HEK293T (cell line): ENCODE measurements at regions not wholly inside any gene's neighbourhood (a gene's known extent, or its start where the extent isn't known, plus 50 kb on each side); places are given as distances from the start of the nearest gene placed in this dataset.

Experiments used
- CTCF ChIA-PET: fragments of 350-600 bp; formaldehyde crosslinking; extraction: SDS; loops from one replicate; lab custom pipeline; 2021; ENCODE audit warnings: antibody characterized with exemption, inconsistent platforms; lab: Yijun Ruan, JAX
- POLR2A ChIA-PET: fragments of 350-600 bp; formaldehyde crosslinking; extraction: SDS; loops from one replicate; lab custom pipeline; 2020; ENCODE audit warnings: antibody characterized with exemption, inconsistent platforms; lab: Yijun Ruan, JAX
- DNase-seq: peaks from one replicate; pipeline ENCODE4 v3.0.0; 2012; ENCODE audit warnings: mixed read lengths; ENCODE audit errors: extremely low spot score
- ARNT ChIP-seq: fragments of 450-650 bp; IDR thresholded peaks from 2 replicates; pipeline ENCODE4 v1.6.1; 2017; ENCODE audit warnings: mild to moderate bottlenecking
- BHLHE40 ChIP-seq: fragments of 450-650 bp; IDR thresholded peaks from 2 replicates; pipeline ENCODE4 v1.6.1; 2016; ENCODE audit warnings: mild to moderate bottlenecking, moderate library complexity, borderline replicate concordance
- CTBP1 ChIP-seq: fragments of 450-650 bp; IDR thresholded peaks from 2 replicates; pipeline ENCODE4 v1.6.1; 2016; ENCODE audit warnings: borderline replicate concordance
- ELF4 ChIP-seq: fragments of 450-650 bp; IDR thresholded peaks from 2 replicates; pipeline ENCODE4 v1.6.1; 2017; ENCODE audit warnings: antibody characterized with exemption
- FOXA1 ChIP-seq: fragments of 450-650 bp; IDR thresholded peaks from 2 replicates; pipeline ENCODE4 v1.6.1; 2016; ENCODE audit warnings: mild to moderate bottlenecking
- FOXK2 ChIP-seq: fragments of 450-650 bp; IDR thresholded peaks from 2 replicates; pipeline ENCODE4 v1.6.1; 2016; ENCODE audit warnings: mild to moderate bottlenecking
- FOXM1 ChIP-seq: fragments of 450-650 bp; IDR thresholded peaks from 2 replicates; pipeline ENCODE4 v1.6.1; 2017; ENCODE audit warnings: mild to moderate bottlenecking, borderline replicate concordance
- HDGF ChIP-seq: fragments of 450-650 bp; IDR thresholded peaks from 2 replicates; pipeline ENCODE4 v1.6.1; 2017; ENCODE audit warnings: antibody characterized with exemption, borderline replicate concordance
- L3MBTL2 ChIP-seq: fragments of 450-650 bp; conservative IDR thresholded peaks from 2 replicates; pipeline ENCODE4 v1.6.1; 2016; ENCODE audit warnings: mild to moderate bottlenecking
- LEF1 ChIP-seq: fragments of 450-650 bp; IDR thresholded peaks from 2 replicates; pipeline ENCODE4 v1.6.1; 2017; ENCODE audit warnings: mild to moderate bottlenecking, borderline replicate concordance
- NFRKB ChIP-seq: fragments of 450-650 bp; IDR thresholded peaks from 2 replicates; pipeline ENCODE4 v1.6.1; 2016; ENCODE audit warnings: mild to moderate bottlenecking, moderate library complexity
- SP1 ChIP-seq: fragments of 450-650 bp; IDR thresholded peaks from 2 replicates; pipeline ENCODE4 v1.6.1; 2017
- SUZ12 ChIP-seq: fragments of 450-650 bp; IDR thresholded peaks from 2 replicates; pipeline ENCODE4 v1.6.1; 2016; ENCODE audit warnings: mild to moderate bottlenecking
- TARDBP ChIP-seq: fragments of 450-650 bp; IDR thresholded peaks from 2 replicates; pipeline ENCODE4 v1.6.1; 2016
- ZNF384 ChIP-seq: fragments of 450-650 bp; IDR thresholded peaks from 2 replicates; pipeline ENCODE4 v1.6.1; 2016
- TF ChIP-seq, protein P1 (sequence below): fragments of 450-650 bp; IDR thresholded peaks from 2 replicates; pipeline ENCODE4 v1.6.1; 2016

GRCh38 chr3:127102587-127102986 lies 90.3 kb upstream of the PRR23E start:
- ChIA-PET CTCF (no interaction called here), POLR2A (no interaction called here)
- TF ChIP-seq CTBP1 (no peak), FOXA1 (no peak), FOXK2 (no peak), ELF4 (no peak), L3MBTL2 (no peak), NFRKB (no peak), FOXM1 (no peak), SP1 (no peak), TARDBP (no peak), SUZ12 (no peak), BHLHE40 (no peak), LEF1 (no peak), ARNT (no peak), ZNF384 (no peak)
- TF ChIP-seq, protein P1, sequence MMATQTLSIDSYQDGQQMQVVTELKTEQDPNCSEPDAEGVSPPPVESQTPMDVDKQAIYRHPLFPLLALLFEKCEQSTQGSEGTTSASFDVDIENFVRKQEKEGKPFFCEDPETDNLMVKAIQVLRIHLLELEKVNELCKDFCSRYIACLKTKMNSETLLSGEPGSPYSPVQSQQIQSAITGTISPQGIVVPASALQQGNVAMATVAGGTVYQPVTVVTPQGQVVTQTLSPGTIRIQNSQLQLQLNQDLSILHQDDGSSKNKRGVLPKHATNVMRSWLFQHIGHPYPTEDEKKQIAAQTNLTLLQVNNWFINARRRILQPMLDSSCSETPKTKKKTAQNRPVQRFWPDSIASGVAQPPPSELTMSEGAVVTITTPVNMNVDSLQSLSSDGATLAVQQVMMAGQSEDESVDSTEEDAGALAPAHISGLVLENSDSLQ: no peak
- no peak for DNase-seq

DNA sequence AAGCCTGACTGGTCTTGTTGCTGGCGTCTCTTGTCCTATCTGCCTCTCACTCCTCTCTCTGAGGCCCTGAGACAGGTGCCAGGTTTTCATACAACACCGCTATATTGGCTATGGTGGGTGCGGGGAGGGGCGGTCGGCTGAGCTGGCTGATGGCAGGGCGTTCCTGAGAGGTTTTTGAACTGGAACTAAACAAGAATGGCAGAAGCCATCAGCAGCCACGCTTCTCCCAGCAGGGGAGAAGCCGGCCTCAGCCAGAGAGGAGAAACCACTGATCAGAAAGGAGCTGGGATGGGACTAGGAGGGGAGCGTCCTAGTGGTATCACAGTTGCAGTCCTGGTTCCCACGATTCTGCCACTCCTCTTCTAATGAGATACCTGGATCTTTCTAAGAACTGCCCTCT lies 89.9 kb upstream of the PRR23E start:
- ChIA-PET POLR2A (no interaction called here), CTCF (no interaction called here)

GRCh38 chr3:127104586-127104985 lies 88.3 kb upstream of the PRR23E start:
- ChIA-PET CTCF (no interaction called here), POLR2A (no interaction called here)
- TF ChIP-seq ZNF384 (no peak), SUZ12 (no peak), TARDBP (no peak), ARNT (no peak), FOXM1 (no peak), LEF1 (no peak), ELF4 (no peak), NFRKB (no peak), FOXK2 (no peak), HDGF (no peak), BHLHE40 (no peak), SP1 (no peak)
- TF ChIP-seq, protein P1: no peak
- no peak for DNase-seq

More for the DNA sequence above, 89.9 kb upstream of the PRR23E start:
- TF ChIP-seq NFRKB: no peak
- TF ChIP-seq, protein P1: no peak
- TF ChIP-seq FOXK2: no peak
- no peak for TF ChIP-seq HDGF
- no peak for TF ChIP-seq LEF1
- TF ChIP-seq CTBP1: no peak
- no peak for TF ChIP-seq FOXM1
- no peak for TF ChIP-seq ARNT
- TF ChIP-seq L3MBTL2: no peak
- TF ChIP-seq TARDBP: no peak
- TF ChIP-seq ZNF384: no peak
- no peak for TF ChIP-seq FOXA1
- no peak for TF ChIP-seq SUZ12
- no peak for TF ChIP-seq SP1
- TF ChIP-seq BHLHE40: no peak
- no peak for DNase-seq

DNA sequence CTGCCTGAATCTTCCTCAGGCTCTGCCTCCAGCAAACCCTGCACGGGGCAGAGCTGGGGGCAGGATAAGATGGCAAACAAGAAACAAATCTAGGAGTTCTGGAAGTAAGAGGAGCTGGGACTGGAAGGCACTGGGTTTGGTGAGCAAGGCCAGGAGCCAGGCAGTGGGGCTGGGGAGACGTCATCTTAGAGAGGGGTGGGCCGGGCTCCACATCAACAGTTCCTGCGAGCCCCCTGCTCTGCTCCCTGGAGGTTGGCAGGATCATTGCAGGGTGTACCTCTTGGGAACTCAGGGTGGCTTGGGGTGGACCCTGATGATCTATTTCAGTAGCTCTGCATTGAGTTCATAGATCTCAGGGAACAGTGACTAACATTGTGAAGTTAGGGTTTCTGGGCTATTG lies 87.3 kb upstream of the PRR23E start:
- ChIA-PET CTCF (no interaction called here), POLR2A (no interaction called here)
- no peak for DNase-seq
- TF ChIP-seq NFRKB (no peak), SP1 (no peak), FOXK2 (no peak), CTBP1 (no peak), TARDBP (no peak), ARNT (no peak), SUZ12 (no peak), L3MBTL2 (no peak), ELF4 (no peak), LEF1 (no peak), FOXM1 (no peak), HDGF (no peak), FOXA1 (no peak), ZNF384 (no peak), BHLHE40 (no peak)
- TF ChIP-seq, protein P1: no peak

DNA sequence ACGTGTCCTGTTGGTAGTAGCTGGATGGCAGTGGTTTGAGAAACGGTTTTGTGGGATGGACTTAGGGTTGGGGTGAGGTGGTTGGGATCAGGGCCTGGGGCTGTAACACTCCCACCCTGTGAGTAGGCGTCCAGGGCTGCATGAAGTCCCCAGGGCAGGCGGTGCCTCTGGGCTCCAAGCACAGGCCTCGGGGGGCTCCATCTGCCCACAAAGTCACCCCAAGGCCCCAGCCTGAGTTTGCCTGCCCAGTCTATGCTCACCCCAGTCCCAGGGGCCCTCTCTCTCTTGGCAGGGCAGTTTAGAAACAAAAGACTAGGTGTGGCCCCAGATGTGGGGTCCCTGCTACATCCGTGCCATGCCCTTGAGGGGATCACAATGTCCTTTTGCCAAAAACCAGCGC lies 86.9 kb upstream of the PRR23E start:
- TF ChIP-seq BHLHE40: no peak
- no peak for TF ChIP-seq SUZ12
- no peak for TF ChIP-seq ARNT
- TF ChIP-seq ZNF384: no peak
- no peak for TF ChIP-seq HDGF
- TF ChIP-seq, protein P1: no peak
- no peak for TF ChIP-seq FOXK2
- no peak for TF ChIP-seq L3MBTL2
- no peak for TF ChIP-seq FOXA1
- no peak for TF ChIP-seq SP1
- TF ChIP-seq FOXM1: no peak
- TF ChIP-seq CTBP1: no peak
- ChIA-PET POLR2A (no interaction called here), CTCF (no interaction called here)
- no peak for DNase-seq
